HEK293 (cell line): ENCODE measurements at regions not wholly inside any gene's neighbourhood (a gene's known extent, or its start where the extent isn't known, plus 50 kb on each side); places are given as distances from the start of the nearest gene placed in this dataset.

Source experiments
- CTCF ChIA-PET: fragments of 350-600 bp; formaldehyde crosslinking; extraction: SDS; loops from one replicate; lab custom pipeline; 2021; ENCODE audit warnings: antibody characterized with exemption; lab: Yijun Ruan, JAX
- POLR2A ChIA-PET: fragments of 300-600 bp; formaldehyde crosslinking; extraction: SDS; loops from one replicate; lab custom pipeline; 2020; ENCODE audit warnings: antibody characterized with exemption, inconsistent platforms; lab: Yijun Ruan, JAX
- H3K27ac ChIP-seq: fragments of 200-500 bp; sonication (Bioruptor generic); 2 replicates; pipeline ENCODE4 v1.5.1; 2014; ENCODE audit warnings: low read depth, low read length, control low read depth, inconsistent platforms; ENCODE audit errors: extremely low read depth
- H3K36me3 ChIP-seq, 2 experiments: fragments of 200-500 bp in 1 of 2; sonication (Bioruptor generic) in 1 of 2; 1 replicate in 1 of 2; 2 replicates in 1 of 2; pipeline ENCODE4 v1.5.1; 2014 to 2017; ENCODE audit warnings: inconsistent platforms in 2 of 2, low read length in 2 of 2; ENCODE audit not compliant: control insufficient read depth in 2 of 2, insufficient read depth in 1 of 2
- H3K4me1 ChIP-seq: fragments of 200-500 bp; sonication (Bioruptor generic); 2 replicates; pipeline ENCODE4 v1.5.1; 2014; ENCODE audit warnings: mild to moderate bottlenecking, low read length, inconsistent platforms; ENCODE audit not compliant: control insufficient read depth, insufficient read depth
- H3K4me3 ChIP-seq: 2 replicates; pipeline ENCODE4 v1.5.1; 2011; ENCODE audit warnings: low read depth, mild to moderate bottlenecking, control low read depth, low read length, moderate library complexity
- H3K9me3 ChIP-seq: fragments of 200-500 bp; sonication (Bioruptor generic); 2 replicates; pipeline ENCODE4 v1.5.1; 2014; ENCODE audit warnings: low read depth, low read length, inconsistent platforms; ENCODE audit not compliant: control insufficient read depth, insufficient read depth
- FEZF1 ChIP-seq: fragments of 450-650 bp; formaldehyde crosslinking; IDR thresholded peaks from 2 replicates; pipeline ENCODE4 v1.5.1; 2016; ENCODE audit warnings: missing biosample characterization, missing genetic modification characterization
- GLIS1 ChIP-seq: fragments of 450-650 bp; formaldehyde crosslinking; IDR thresholded peaks from 2 replicates; pipeline ENCODE4 v1.5.1; 2016; ENCODE audit warnings: missing biosample characterization, missing genetic modification characterization
- KLF8 ChIP-seq: fragments of 450-650 bp; formaldehyde crosslinking; IDR thresholded peaks from 2 replicates; pipeline ENCODE4 v1.5.1; 2016; ENCODE audit warnings: missing biosample characterization, missing genetic modification characterization
- REPIN1 ChIP-seq: fragments of 450-650 bp; formaldehyde crosslinking; IDR thresholded peaks from 2 replicates; pipeline ENCODE4 v1.5.1; 2017; ENCODE audit warnings: missing biosample characterization, missing genetic modification characterization, low read depth
- YY2 ChIP-seq: fragments of 450-650 bp; formaldehyde crosslinking; IDR thresholded peaks from 2 replicates; pipeline ENCODE4 v1.5.1; 2016; ENCODE audit warnings: missing biosample characterization, missing genetic modification characterization
- ZBTB10 ChIP-seq: fragments of 450-650 bp; formaldehyde crosslinking; IDR thresholded peaks from 2 replicates; pipeline ENCODE4 v1.5.1; 2016; ENCODE audit warnings: missing biosample characterization, missing genetic modification characterization
- ZBTB11 ChIP-seq: fragments of 450-650 bp; formaldehyde crosslinking; conservative IDR thresholded peaks from 2 replicates; pipeline ENCODE4 v1.5.1; 2016; ENCODE audit warnings: low read depth, missing biosample characterization, missing genetic modification characterization
- ZBTB48 ChIP-seq: fragments of 450-650 bp; formaldehyde crosslinking; IDR thresholded peaks from 2 replicates; pipeline ENCODE4 v1.5.1; 2016; ENCODE audit warnings: missing biosample characterization, missing genetic modification characterization
- ZFP3 ChIP-seq: fragments of 450-650 bp; formaldehyde crosslinking; IDR thresholded peaks from 2 replicates; pipeline ENCODE4 v1.5.1; 2016; ENCODE audit warnings: low read depth, missing biosample characterization, missing genetic modification characterization
- ZNF132 ChIP-seq: fragments of 450-650 bp; formaldehyde crosslinking; IDR thresholded peaks from 2 replicates; pipeline ENCODE4 v1.5.1; 2017; ENCODE audit warnings: missing biosample characterization, missing genetic modification characterization, borderline replicate concordance
- ZNF16 ChIP-seq: fragments of 450-650 bp; formaldehyde crosslinking; IDR thresholded peaks from 2 replicates; pipeline ENCODE4 v1.5.1; 2016; ENCODE audit warnings: low read depth, missing biosample characterization, missing genetic modification characterization
- ZNF248 ChIP-seq: fragments of 450-650 bp; formaldehyde crosslinking; IDR thresholded peaks from 2 replicates; pipeline ENCODE4 v1.5.1; 2017; ENCODE audit warnings: missing biosample characterization, missing genetic modification characterization
- ZNF280D ChIP-seq: fragments of 450-650 bp; formaldehyde crosslinking; IDR thresholded peaks from 2 replicates; pipeline ENCODE4 v1.5.1; 2016; ENCODE audit warnings: missing biosample characterization, missing genetic modification characterization
- ZNF366 ChIP-seq: fragments of 450-650 bp; formaldehyde crosslinking; conservative IDR thresholded peaks from 2 replicates; pipeline ENCODE4 v1.5.1; 2016; ENCODE audit warnings: missing biosample characterization, missing genetic modification characterization
- ZNF549 ChIP-seq: fragments of 450-650 bp; IDR thresholded peaks from 2 replicates; pipeline ENCODE4 v1.5.1; 2018; ENCODE audit warnings: missing biosample characterization, missing genetic modification characterization, mild to moderate bottlenecking, inconsistent platforms, moderate library complexity
- ZNF560 ChIP-seq: fragments of 450-650 bp; formaldehyde crosslinking; IDR thresholded peaks from 2 replicates; pipeline ENCODE4 v1.5.1; 2017; ENCODE audit warnings: missing biosample characterization, missing genetic modification characterization, borderline replicate concordance
- ZNF660 ChIP-seq: fragments of 450-650 bp; IDR thresholded peaks from 2 replicates; pipeline ENCODE4 v1.5.1; 2018; ENCODE audit warnings: missing biosample characterization, mild to moderate bottlenecking, missing genetic modification characterization
- ZNF747 ChIP-seq: fragments of 450-650 bp; formaldehyde crosslinking; IDR thresholded peaks from 2 replicates; pipeline ENCODE4 v1.5.1; 2016; ENCODE audit warnings: missing biosample characterization, missing genetic modification characterization
- ZSCAN30 ChIP-seq: fragments of 450-650 bp; IDR thresholded peaks from 2 replicates; pipeline ENCODE4 v1.5.1; 2018; ENCODE audit warnings: missing biosample characterization, mild to moderate bottlenecking, missing genetic modification characterization, moderate library complexity

GRCh38 chr5:164214698-164215097 lies 709.3 kb downstream of the MAT2B start (continued):
- no peak for TF ChIP-seq ZBTB11
- no peak for TF ChIP-seq ZBTB10 (tag by site-specific recombination)
- no peak for TF ChIP-seq ZSCAN30
- no peak for TF ChIP-seq ZNF747 (tag by site-specific recombination)
- TF ChIP-seq YY2 (tag by site-specific recombination) = no peak
- no peak for TF ChIP-seq KLF8 (tag by site-specific recombination)
- TF ChIP-seq ZNF132 (tag by site-specific recombination) = no peak
- no peak for TF ChIP-seq ZNF248 (tag by site-specific recombination)
- no peak for TF ChIP-seq ZNF560
- no peak for TF ChIP-seq ZNF16 (tag by site-specific recombination)
- TF ChIP-seq ZFP3 (tag by site-specific recombination) = no peak
- no peak for TF ChIP-seq REPIN1 (tag by site-specific recombination)
- TF ChIP-seq ZNF280D (tag by site-specific recombination) = no peak

GRCh38 chr5:164217464-164217863 lies 712.0 kb downstream of the MAT2B start:
- no peaks in the 10 kb centered on the region for H3K4me1 ChIP-seq
- POLR2A ChIA-PET = no interaction called here
- CTCF ChIA-PET = no interaction called here
- no peak overlapping the region for H3K4me3 ChIP-seq
- H3K27ac ChIP-seq = no peak overlapping the region
- H3K36me3 ChIP-seq = no peaks in the 10 kb centered on the region
- no peaks in the 10 kb centered on the region for H3K9me3 ChIP-seq
- TF ChIP-seq ZBTB48 (tag by site-specific recombination) (no peak), ZNF660 (tag by site-specific recombination) (no peak), ZNF366 (tag by site-specific recombination) (no peak), FEZF1 (tag by site-specific recombination) (no peak), ZNF280D (tag by site-specific recombination) (no peak), GLIS1 (tag by site-specific recombination) (no peak), ZNF549 (tag by site-specific recombination) (no peak), KLF8 (tag by site-specific recombination) (no peak)
